ENCODE measurements at regions not wholly inside any gene's neighbourhood (a gene's known extent, or its start where the extent isn't known, plus 50 kb on each side); places are given as distances from the start of the nearest gene placed in this dataset.
"Not testable (repeated sequence)": the region's sequence is repeated elsewhere in the genome, so short reads cannot be mapped to it uniquely, and the experiment has no call there.

DNA sequence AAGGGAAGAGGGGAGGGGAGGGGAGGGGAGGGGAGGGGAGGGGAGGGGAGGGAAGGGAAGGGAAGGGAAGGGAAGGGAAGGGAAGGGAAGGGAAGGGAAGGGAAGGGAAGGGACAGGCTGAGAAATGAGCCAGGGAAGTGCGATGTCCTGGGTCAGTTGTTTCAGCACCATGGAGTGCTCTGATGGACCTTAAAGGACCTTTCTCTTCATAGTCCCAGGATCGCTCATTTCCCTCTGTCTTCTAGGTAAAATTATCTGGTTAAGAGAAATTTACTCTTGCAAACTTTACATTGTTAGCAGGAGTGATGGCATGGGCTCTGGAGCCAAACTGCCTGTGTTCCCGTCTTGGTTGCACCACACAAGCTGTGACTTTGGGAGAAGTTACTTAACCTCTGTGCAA is 357.8 kb downstream of the MATN1 start:
- DNase-seq (ENCODE audit: low read depth, low spot score): no peak

DNA sequence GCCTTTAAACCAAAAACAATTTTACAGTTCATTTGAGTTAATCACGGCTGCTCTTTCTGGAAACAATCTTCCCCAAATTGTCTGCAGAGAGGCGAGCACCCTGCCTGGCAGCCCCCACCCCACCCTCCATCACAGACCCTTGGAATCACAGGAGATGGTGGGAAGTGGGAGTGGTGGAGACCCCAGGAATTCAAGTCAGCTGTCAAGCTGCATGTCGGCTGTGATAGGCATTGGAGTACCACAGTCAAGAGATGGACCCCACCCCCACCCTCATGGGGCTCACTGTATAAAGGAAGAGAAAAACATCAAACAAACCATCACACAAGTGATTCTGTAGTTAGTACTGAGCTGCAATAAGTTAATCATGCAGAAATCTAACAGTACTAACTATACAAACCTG is 360.4 kb downstream of the MATN1 start:
- no peak for DNase-seq (ENCODE audit: low read depth, low spot score)

DNA sequence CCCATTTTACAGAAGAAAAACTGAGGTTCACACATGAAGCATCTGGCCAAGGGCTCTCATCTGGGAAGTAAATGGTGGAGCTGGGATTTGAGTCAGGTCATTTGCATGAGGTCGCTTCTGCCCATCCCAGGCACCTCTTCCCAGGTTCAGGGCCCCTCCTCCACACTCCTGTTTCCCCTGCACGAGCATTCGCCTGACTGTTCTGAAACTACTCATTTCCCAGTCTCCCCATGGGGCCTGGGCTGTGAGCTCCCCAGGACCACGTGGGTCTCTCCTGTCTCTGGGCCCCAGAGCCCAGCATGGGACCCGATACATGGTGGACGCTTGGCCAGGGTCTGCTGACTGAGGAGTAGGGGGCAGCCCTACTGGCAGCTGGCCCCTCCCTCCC is 360.8 kb downstream of the MATN1 start:
- no peak for DNase-seq (ENCODE audit: low read depth, low spot score)

DNA sequence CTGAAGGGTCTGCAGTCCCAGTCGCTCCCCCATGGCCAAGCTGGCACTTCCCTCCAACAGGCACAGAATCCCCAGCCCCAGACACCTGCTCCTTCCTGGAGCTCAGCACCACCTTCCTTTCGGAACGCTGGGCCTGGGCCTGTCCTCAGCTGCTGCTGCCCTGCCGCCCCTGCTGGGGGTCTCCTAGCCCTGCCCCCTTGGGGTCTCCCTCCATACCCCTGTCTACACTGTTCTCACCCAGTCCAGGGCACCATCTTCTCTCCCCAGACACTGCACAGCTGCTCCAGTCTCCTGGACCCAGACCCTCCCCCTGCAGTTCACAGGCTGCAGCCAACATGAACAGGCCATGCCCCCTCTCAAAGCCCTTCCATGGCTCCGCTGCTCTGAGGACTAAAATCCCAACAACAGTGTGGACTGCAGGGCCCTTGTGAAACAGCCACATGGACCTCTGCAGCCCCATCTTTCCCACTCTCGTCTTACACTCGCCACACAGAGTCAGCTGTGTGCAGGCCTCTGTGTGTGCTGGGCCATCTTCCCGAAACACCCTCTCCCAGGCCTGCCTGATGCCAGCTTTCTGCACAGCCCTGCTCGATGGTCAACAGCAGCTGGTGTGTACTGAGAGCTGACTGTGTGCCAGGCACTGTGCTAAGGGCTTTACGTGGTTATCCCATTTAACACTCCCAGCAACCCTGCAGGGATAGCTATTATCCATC is 361.3 kb downstream of the MATN1 start:
- DNase-seq (ENCODE audit: low read depth, low spot score): not testable (repeated sequence)

DNA sequence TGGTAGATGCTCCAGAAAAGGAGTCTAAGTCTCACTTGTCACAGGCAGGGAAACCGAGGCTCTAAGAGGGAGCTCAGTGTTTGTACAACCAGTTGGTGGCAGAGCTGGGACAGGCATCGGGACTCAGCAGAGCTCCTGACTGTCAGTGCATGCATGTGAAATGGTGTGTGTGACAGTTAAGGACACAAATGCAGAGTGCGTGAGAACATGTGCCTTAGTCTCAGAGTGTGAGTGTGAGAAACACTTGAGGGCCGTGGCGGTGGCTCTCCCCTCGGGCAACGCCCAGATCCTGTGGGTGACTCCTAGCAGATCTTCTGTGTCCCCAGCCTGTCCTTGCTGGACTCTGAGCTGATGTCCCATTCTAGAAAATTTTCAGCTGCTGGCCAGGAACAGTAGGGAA is 362.6 kb downstream of the MATN1 start:
- DNase-seq (ENCODE audit: low read depth, low spot score): no peak

DNA sequence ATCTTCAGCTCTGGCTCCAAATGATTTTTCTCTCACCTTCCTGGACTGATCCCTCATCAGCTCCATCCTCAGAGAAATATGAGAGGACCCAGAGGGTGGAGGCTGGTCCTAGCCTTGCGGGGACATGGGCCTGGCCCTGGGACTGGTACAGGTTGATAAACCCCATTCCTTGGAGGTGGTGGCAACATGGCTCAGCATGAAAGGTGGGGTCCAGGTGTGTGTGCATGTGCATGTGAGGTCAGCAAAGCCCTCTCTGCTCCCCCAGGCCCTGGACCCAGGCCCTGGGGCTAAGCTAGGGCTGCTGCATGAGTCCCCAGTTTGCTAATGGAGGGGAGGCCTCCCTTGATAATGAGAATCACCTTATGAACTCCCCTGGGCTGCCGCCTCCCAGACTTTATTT is 363.1 kb downstream of the MATN1 start:
- DNase-seq (ENCODE audit: low read depth, low spot score): no peak

DNA sequence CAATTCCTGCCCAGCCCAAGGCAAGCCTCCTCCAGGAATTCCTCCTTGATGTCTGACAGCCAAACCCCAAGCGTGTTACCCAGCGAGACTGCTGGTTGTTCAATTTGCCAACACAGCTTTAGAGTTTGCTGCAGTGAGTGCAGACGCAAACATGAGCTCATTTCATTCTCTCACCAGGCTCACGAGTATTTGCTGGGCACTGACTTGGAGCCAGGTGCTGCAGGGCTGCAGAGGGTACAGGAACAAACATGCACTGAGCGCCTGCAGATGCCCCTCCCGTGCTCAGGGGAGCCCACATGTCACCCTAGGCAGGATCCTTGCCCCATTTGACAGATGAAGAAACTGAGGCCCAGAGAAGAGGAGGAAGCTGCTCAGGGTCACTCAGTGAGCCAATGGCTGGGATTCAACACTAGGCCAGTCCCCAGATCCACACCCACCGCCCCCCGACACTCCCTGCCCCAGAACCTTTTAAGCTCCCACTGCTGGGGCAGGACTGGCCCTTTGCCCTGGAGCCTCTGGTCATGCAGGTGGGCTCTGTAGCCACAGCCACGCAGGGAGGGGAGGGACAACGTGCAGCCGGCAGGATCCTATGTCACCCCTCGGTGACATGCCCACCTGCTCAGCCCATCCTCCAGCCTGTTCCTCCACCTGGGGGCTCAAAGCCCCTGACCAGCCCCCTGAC is 363.7 kb downstream of the MATN1 start:
- DNase-seq (ENCODE audit: low read depth, low spot score): no peak

DNA sequence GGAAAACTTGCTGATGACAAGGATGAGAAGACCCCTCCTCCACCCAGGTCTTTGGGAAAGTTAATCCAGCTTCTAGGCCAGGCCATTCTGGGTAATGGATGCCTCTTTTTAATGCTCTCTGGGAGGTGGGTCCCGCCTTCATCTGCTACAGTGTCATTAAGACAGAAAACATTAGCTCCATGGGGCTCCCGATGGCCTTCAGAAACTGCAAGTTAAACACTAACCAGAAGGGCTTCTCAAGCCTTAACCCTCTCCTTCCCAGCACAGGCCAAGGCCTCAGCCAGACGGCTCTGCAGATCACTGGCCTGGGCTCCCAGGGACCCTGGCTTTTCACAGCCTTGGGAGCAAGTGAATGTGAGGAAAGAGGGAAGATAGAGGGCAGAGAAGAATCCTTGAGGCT is 364.9 kb downstream of the MATN1 start:
- DNase-seq (ENCODE audit: low read depth, low spot score): no peak

DNA sequence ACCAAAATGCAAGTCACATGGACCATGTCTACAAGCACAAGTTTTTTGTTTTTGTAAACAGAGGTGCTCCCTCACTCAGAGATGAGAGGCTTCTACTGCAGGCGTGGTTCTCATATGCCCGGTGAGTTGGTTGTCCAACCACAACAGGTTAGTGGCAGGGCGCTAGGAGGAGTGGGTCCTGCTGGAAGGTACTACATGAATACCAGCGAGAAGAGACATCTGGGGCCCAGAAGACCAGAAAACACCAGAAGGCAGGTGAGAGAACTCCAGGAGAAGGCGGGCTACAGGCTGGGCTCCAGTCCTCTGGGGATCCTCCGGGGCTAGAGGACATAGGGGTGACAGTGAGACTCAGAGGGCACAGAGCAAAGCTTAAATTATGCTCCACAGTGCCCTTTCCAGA is 366.5 kb downstream of the MATN1 start:
- no peak for DNase-seq (ENCODE audit: low read depth, low spot score)

DNA sequence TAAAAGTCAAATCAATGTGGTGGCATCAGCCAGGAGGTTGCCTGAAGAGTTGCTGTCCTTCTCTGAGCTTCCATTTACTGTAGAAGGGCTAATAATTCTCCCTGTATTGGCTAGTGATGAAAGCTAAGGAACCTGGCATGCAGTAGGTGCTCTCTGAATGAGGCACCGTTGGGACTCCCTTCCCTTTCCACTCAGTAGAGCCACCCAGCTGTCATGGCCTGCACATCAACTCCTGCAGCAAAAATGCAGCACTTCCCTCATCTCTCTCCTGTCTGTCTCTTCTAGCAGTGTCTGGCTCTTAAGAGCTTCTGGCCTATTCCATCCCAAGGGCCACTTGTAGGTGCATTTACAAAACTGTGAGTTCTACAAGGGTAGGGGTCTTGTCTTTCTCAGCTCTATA is 369.0 kb downstream of the MATN1 start:
- DNase-seq (ENCODE audit: low read depth, low spot score): no peak

DNA sequence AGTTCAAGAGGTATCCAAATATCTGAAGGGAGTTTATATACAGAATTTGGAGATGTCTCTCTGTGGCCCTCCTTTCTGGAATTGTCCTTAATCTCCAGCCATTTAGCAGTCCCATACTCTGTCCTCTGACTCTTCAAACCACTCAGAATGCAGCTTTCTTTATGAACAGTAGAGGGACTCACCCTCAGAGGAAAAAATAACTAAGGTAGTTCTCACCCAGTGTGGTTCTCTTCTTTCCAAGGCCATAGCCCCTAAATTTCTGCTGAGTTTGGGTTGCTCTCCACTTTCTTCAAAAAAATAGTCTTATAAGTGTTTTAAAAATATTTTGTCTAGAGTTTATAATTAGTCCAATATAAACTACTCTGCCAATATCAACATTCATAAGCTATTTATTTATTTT is 369.7 kb downstream of the MATN1 start:
- no peak for DNase-seq (ENCODE audit: low read depth, low spot score)

DNA sequence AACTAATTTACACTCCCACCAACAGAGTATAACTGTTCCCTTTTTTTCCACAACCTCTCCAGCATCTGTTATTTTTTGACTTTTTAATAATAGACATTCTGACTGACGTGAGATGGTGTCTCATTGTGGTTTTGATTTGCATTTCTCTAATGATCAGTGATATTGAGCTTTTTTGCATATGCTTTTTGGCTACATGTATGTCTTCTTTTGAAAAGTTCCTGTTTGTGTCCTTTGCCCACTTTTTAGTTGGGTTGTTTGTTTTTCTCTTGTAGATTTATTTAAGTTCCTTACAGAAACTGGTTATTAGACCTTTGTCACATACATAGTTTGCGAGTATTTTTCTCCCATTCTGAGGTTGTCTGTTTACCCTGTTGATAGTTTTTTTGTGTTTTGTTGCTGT is 375.2 kb downstream of the MATN1 start:
- no peak for DNase-seq (ENCODE audit: low read depth, low spot score)

DNA sequence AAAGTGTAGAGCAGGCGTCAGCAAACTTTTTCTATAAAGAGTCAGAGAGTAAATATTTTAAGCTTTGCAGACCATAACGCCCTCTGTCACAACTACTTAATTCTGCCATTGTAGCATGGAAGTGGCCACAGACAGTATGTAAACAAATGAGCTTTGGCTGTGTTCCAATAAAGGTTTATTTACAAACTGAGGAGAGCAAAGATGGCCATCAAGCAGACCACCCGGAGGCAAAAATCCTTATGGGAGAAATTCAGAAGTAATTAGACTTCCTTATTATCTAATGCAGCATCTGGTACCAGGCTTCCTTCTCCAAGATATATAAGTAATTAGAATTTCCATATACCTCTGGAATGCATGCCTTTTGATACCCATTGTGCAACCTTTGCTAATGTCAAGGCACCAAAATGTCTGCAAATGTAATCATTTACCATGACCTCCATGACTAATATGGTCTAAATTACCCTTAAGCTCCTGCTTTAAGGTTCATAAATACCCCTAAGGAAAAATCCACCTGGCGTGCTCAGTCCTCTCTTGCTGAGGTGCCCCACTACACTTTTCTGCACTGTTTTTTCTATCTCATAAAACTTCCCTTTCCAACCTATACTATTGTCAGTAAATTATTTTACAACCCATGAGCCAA is 377.8 kb downstream of the MATN1 start:
- no peak for DNase-seq (ENCODE audit: low read depth, low spot score)

DNA sequence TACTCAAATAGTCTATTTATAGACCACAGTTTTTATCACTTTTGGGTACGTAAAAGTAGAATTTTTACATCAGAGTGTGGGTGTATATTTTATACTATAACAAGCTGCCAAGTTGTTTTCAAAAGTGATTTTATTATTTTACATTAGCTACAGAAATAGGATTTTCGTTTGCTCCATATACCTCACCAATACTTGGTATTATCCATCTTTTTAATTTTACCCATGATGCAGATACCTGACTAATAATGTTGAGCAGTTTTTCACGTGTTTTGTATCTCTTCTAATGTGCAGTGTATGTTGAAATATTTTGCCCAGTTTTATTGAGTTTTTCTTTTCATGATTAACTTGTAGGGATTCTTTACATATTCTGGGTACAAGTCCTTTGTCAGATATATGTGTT is 379.8 kb downstream of the MATN1 start:
- DNase-seq (ENCODE audit: low read depth, low spot score): no peak

DNA sequence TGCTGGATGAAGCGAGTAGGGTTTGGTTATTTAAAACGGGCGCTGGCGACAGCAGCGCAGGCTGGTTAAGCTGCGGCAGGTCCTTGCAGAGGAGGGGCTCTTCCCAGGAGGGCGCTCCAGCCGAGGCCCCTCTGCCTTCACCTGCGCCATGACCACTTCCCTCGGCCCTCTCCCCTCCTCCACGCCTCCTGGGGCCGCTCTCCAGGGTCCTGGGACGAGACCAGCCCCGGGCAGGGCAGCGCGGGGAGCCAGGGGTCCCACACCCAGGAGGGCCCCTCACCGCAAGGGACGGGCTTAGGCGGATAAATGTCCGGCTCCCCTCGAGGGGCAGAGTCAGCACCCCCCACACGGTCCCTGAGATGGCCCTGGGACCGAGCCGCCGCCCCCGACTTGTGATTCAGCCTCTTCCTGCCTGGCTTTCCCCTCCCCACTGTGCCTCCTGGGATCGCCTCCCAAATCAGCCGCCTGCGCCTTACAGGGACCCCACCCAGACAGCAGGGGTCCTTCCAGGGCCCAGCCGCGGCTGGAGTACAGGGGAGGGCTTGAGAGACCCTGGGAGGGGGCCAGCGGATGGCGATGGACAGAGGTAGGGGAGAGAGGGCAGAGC is 380.7 kb downstream of the MATN1 start:
- peak; percentile 59 for DNase-seq (ENCODE audit: low read depth, low spot score)

DNA sequence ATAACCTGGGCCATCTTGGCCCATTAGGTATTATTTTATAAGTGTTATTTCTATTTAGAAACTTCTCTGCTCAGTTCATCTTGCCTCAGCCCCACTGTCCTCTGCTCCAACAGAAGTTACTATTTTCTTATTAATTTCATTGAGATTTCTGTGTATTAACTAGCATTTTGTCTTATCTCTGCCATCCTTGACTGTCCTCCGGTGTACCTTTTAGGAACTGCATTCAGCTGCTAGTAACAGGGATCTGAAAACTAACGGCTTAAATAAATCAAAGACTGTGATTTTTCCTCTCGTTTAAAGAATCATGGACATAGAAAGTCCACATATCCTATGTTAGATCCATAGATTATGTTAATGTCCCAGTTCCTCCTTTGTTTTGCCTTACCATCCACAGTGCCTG is 382.5 kb downstream of the MATN1 start:
- DNase-seq (ENCODE audit: low read depth, low spot score): no peak

DNA sequence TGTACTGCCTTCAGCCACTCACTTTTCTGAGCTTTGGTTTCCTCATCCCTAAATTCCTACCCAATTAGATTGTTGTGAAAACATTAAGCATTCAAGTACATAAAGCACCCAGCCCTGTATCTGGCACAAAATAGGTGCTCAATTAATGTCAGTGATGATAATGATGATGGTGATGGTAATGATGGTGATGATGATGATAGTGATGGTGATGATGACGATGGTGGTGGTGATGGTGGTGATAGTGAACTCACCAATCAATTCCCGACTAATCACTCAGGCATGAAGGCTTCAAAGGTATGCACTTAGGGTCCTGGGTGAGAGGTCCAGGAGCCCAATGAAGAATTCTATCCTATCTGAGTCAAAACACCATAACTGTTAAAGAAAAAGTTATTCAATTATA is 383.5 kb downstream of the MATN1 start:
- DNase-seq (ENCODE audit: low read depth, low spot score): no peak

DNA sequence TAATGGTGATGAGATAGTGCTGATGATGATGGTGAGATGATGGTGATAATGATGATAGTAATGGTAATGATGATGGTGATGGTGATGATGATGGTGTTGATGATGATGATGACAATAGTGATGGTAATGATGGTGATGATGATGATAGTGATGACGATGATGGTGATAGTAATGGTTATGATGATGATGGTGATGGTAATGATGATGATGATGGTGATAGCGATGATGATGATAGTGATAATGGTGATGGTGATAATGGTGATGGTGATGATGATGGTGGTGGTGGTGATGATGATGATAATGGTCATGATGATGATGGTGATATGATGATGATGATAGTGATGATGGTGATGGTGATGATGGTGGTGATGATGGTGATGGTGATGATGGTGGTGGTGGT is 384.6 kb downstream of the MATN1 start:
- no peak for DNase-seq (ENCODE audit: low read depth, low spot score)

DNA sequence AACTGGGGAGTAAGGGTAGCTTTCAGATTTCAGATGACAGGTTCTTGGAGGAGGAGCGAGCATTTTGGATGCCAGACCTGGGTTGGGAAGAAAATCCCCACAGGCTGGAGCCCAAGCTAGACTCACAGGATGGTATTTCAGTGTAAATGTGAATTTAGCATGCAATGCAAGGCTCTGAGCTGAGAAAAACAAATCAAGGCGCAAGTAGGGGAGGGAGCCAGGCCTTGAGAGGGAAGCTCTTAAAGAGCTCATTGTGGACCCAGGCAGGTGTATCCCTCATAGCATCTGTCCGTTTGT is 386.1 kb downstream of the MATN1 start:
- no peak for DNase-seq (ENCODE audit: low read depth, low spot score)

DNA sequence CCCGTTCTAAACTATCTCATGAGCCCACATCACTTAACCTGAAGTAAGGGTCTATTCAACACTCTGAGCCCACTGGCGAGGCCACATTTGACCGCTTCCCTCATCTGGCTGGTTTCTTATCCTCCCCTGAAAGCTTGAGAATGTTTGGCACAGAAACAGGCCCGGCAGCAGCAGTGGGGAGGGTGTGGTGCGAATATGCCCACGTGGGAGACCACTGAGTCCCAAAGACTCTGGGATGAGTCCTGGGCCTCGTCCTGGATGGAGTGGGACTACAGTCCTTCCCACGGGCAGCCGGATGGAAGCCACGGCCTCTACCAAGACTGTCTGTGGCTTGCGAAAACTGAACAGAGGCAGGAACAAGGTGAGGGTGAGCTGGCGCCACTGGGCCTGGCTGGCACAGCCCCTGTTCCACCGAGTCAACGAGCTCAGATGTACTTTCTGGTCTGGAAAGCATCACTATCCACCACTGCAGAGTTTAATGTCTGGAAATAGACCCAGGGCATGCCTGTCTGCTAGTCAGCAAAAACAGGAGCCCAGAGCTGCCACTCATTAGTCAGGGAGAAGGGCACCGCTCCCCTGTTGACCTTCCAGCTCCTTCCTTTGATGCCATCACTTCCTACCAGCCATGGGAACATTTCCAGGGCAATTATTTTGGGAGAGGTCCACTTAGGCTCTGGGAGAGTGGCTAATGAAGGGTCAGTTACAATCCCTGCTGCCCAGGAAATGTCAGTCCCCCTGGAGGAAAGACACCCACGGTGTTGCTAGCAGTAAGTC is 386.6 kb downstream of the MATN1 start:
- no peak for DNase-seq (ENCODE audit: low read depth, low spot score)

DNA sequence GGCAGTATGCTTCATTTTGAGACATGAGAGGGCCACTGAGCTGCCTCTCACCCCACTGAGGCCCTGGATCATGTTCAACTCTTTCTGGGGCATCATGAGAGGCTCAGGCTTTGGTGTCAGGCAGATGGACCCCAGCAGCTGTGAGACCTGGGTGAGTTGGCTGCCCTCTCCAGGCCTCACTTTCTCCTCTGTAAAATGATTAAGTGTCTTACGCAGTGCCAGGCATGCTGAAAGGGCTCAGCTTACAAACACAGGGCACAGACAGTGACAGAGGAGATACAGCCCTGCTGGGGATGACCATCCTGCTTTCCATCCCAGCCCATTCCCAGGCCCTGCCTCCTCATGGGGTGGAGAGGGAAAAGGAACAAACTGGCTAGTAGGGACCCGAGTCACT is 387.4 kb downstream of the MATN1 start:
- no peak for DNase-seq (ENCODE audit: low read depth, low spot score)

DNA sequence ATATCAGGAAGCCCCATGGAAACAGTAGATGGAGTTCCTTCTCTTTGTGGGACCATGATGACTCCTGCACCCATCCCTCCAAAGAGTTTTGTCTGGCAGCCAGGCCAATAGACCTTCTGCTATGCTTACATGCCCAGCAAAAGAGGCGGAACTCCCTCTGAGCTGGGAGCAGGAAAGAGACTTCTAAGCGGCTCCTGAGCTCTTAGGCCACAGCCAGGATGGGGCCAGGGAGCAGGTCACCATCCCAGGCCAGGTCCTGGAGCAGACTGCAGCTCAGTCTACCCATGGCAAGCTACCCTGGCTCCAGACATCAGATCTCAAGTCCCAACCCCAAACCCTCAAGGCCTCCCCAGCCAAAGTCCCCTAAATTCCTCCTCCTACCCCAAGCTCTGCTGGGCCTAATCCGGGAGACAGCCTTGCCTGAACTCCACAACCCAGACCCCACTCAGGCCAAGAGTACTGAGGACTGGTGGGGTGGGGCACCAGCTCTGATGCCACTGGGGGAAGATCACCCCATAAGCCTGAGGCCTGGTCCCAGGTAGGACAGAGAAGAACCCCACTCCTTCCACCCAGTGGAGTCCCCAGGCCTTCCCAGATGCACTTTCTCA is 387.9 kb downstream of the MATN1 start:
- DNase-seq (ENCODE audit: low read depth, low spot score): no peak
